Epithelial cell of proximal tubule (primary cell): ENCODE measurements at regions not wholly inside any gene's neighbourhood (a gene's known extent, or its start where the extent isn't known, plus 50 kb on each side); places are given as distances from the start of the nearest gene placed in this dataset.

Experiments used
- DNase-seq: peaks from one replicate; pipeline ENCODE4 v3.0.0-alpha.2; 2011; ENCODE audit warnings: low read depth
- H3K4me3 ChIP-seq: 2 replicates; pipeline ENCODE4 v1.5.1; 2011; ENCODE audit warnings: low read depth, mild to moderate bottlenecking, low read length
- TF ChIP-seq, protein P1 (sequence below): conservative IDR thresholded peaks from 2 replicates; pipeline ENCODE4 v1.5.1; 2012; ENCODE audit warnings: low read depth, mild to moderate bottlenecking, low read length

DNA sequence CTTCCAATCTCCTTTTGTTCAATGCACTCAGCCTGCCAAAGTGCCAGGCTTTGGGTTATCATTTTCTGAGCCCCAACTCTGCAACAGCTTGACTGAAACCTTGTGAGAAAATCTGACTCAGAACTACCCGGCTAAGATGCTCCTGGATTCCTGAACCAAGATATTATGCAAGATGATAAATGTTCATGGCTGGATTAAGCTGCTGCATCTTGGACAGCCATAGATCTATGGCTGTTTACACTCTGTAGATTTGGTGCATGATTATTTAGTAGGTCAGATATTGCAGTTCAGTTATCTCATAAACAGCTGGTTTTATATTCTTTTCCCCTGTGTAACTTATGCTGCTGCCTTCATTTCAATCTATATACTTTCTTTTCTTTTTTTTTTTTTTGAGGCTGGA, 243.5 kb downstream of the GATA3 start:
- TF ChIP-seq, protein P1, sequence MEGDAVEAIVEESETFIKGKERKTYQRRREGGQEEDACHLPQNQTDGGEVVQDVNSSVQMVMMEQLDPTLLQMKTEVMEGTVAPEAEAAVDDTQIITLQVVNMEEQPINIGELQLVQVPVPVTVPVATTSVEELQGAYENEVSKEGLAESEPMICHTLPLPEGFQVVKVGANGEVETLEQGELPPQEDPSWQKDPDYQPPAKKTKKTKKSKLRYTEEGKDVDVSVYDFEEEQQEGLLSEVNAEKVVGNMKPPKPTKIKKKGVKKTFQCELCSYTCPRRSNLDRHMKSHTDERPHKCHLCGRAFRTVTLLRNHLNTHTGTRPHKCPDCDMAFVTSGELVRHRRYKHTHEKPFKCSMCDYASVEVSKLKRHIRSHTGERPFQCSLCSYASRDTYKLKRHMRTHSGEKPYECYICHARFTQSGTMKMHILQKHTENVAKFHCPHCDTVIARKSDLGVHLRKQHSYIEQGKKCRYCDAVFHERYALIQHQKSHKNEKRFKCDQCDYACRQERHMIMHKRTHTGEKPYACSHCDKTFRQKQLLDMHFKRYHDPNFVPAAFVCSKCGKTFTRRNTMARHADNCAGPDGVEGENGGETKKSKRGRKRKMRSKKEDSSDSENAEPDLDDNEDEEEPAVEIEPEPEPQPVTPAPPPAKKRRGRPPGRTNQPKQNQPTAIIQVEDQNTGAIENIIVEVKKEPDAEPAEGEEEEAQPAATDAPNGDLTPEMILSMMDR: no peak
- no peak overlapping the region for H3K4me3 ChIP-seq
- no peak for DNase-seq

DNA sequence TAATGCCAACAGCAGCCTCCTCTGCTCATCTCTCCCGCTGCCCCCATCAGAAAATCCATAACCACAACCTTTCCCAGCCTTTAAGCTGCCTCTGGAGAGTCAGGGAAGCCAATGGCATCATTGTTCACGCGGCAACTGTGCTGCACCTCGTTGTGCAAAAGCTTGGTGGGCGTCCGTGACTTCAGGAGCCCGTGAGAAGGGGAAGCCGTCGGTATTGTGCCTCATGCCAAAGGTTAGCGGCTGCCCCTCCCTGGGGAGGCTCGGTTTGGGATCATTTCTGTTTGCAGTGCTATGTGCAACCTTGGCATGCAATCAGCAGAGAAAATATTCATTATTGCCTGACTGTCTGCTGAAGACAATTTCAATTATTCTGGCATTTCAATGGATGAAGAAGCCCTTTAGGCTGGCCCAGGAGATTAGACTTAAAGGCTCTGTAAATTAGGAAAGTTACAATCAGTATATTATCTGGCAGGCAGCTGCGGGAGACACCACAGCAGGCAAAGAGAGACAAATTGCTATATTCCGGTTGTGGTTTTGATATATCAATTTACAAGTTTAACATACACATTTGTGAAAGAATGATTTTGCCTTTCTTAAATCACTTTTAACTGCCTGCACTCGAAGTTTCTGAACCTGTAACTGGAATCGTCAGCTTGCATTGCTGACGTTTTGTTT, 244.5 kb downstream of the GATA3 start:
- H3K4me3 ChIP-seq: no peak overlapping the region
- no peak for DNase-seq
- TF ChIP-seq, protein P1: no peak

DNA sequence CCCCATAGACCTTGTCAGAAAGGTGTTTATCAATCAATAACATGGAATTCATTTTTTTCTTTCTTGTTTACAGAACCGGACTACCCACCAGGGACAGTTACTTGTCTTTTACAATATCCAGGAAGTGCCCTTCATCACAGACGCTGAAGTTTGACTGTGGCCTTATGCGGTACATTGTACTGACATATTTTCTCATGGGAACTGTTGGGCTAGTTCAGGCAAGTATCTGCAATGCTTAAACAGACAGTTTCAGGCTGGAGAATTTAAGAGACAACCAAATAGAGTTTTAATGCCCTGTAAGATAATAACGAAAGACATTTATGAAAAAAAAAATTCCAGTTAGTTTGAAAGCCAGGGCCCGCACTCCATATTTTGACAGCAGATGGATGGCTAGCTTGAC, 246.4 kb downstream of the GATA3 start:
- TF ChIP-seq, protein P1: no peak
- H3K4me3 ChIP-seq: no peak overlapping the region
- DNase-seq: no peak

DNA sequence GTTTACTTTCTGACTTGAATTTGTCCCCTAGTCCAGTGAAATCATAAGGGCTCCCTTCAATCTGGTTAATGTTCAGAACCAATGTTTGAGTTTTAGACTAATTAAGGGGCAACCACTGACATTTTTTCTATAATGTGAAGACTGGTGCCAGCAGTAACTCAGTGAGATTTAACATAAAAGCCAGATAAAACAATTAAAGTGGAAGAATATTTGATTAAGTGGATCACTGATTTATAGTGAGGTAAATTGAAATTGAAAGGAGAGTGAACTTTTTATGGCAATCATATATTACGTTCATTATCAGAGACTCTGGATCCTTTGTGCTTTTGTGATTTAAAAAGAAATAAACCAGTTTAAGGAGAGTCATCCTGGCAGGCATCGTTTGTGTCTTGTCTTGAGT, 246.8 kb downstream of the GATA3 start:
- H3K4me3 ChIP-seq: no peak overlapping the region
- TF ChIP-seq, protein P1: no peak
- no peak for DNase-seq

DNA sequence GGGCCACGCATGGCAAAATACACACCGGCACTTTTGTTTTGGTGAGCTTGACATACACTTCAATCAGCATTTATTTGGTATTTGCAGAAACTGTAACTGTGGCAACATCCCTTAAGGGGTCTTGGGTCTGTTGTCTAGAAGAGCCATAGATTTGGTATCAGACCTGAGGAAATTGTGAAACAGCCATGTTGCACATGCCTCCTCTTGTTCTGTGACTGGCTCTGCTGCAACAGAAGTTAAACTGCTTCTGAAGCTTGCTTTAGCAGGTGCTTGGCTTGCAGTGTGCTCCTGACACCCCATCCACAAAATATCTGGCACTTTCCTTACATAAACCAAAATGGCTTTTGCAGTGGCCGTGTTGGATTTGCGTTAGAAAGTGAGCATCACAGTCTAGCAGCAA, 247.3 kb downstream of the GATA3 start:
- DNase-seq: no peak
- H3K4me3 ChIP-seq: no peak overlapping the region
- TF ChIP-seq, protein P1: no peak

DNA sequence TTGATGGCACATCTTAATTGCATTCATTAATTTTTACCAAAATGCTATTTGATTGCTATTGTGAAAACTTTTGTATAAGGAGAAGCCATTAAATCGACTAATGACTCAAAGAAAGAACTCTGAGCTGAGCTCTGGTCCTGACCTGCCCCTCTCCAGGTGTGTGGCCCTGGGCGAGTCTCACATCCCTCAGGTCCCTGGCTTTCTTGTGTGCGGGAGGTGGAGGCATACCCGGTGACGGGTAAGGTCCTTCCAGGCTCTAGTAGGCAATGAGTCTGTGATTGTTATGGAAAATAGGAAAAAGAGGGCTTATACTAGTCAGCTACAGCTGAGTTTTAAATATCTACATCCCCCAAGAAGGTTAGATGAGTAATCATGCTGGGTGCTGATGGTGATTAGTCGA, 248.1 kb downstream of the GATA3 start:
- no peak for DNase-seq
- TF ChIP-seq, protein P1: no peak
- no peak overlapping the region for H3K4me3 ChIP-seq

DNA sequence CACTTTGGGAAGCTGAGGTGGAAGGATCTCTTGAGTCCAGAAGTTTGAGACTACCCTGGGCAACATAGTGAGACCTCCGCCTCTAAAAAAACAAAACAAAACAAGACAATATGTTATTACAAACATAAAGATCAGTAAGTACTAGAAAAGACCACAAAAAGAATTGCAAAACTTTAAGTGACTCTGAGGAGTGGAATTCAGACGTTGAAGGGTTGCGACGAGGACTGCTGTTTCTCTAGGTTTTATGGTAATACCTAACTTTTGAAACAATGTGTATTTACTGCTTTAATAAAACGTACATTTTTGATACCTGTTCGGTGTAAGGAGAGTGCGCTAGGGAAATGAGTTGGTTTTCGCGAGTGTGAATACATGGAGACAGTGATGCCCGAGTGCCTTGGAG, 250.4 kb downstream of the GATA3 start:
- no peak for DNase-seq
- no peak overlapping the region for H3K4me3 ChIP-seq
- TF ChIP-seq, protein P1: no peak
